HCT116 (cell line): ENCODE measurements at regions not wholly inside any gene's neighbourhood (a gene's known extent, or its start where the extent isn't known, plus 50 kb on each side); places are given as distances from the start of the nearest gene placed in this dataset.

Source experiments
- ATAC-seq: fragments of 200-7000 bp; cut with Tn5 transposase; 2 replicates; pipeline ENCODE4 v1.9.1; 2020; ENCODE audit warnings: mild to moderate bottlenecking, moderate library complexity
- BruUV-seq: library from RNA; stranded (reverse); fragments of 400-500 nt; replicated peaks from 2 replicates; lab custom pipeline; 2021; lab: Mats Ljungman, UMichigan
- CTCF ChIA-PET: fragments of 300-600 bp; sonication (Branson Sonifier 250); formaldehyde crosslinking; loops from one replicate; lab custom pipeline; 2021; ENCODE audit warnings: antibody characterized with exemption; lab: Charles Lee
- POLR2A ChIA-PET: fragments of 300-600, 350-600 bp; sonication (Branson Sonifier 250); formaldehyde crosslinking; loops from one replicate; lab custom pipeline; 2021; ENCODE audit warnings: antibody characterized with exemption; lab: Charles Lee
- RAD21 ChIA-PET, 2 experiments: fragments of 300-600 bp; sonication (Branson Sonifier 250); formaldehyde crosslinking; loops; one replicate each; lab custom pipeline; 2023; ENCODE audit warnings: low total read pairs in 2 of 2; ENCODE audit not compliant: uncharacterized antibody in 2 of 2, unreplicated experiment in 2 of 2, low non-redundant PET in 1 of 2; lab: Charles Lee
- DNase-seq: peaks from one replicate; pipeline ENCODE4 v3.0.0-alpha.2; 2010; ENCODE audit warnings: low read depth, low spot score
- H2AFZ ChIP-seq: fragments of 200-600 bp; shearing (Covaris generic), sonication (generic); 2 replicates; pipeline ENCODE4 v1.6.1; 2017; ENCODE audit warnings: low read depth, mixed run types, mixed read lengths, antibody characterized with exemption, low read length; ENCODE audit not compliant: poor library complexity, severe bottlenecking
- H3K27ac ChIP-seq: 2 replicates; pipeline ENCODE4 v1.5.1; 2012; ENCODE audit warnings: low read depth, low read length
- H3K27me3 ChIP-seq: fragments of 200-600 bp; sonication (generic); 2 replicates; pipeline ENCODE4 v1.6.1; 2016; ENCODE audit warnings: mixed run types, low read length, mixed read lengths; ENCODE audit not compliant: insufficient read depth
- H3K36me3 ChIP-seq, 2 experiments: fragments of 200-500 bp in 1 of 2; fragments of 200-600 bp in 1 of 2; sonication (Bioruptor generic) in 1 of 2; sonication (generic) in 1 of 2; 2 replicates each; pipeline versions ENCODE4 v1.5.1 to v1.6.1; 2014 to 2016; ENCODE audit warnings: low read length in 2 of 2, inconsistent platforms in 1 of 2, mixed read lengths in 1 of 2, mixed run types in 1 of 2; ENCODE audit not compliant: insufficient read depth in 2 of 2, control insufficient read depth in 1 of 2
- H3K4me1 ChIP-seq, 2 experiments: fragments of 200-600 bp in 1 of 2; sonication (generic) in 1 of 2; 2 replicates each; pipeline versions ENCODE4 v1.5.1 to v1.6.1; 2012 to 2017; ENCODE audit warnings: low read length in 2 of 2, inconsistent platforms in 1 of 2, mild to moderate bottlenecking in 1 of 2, mixed read lengths in 1 of 2, mixed run types in 1 of 2, moderate library complexity in 1 of 2; ENCODE audit not compliant: insufficient read depth in 2 of 2, control insufficient read depth in 1 of 2
- H3K4me2 ChIP-seq: fragments of 200-600 bp; sonication (generic); 2 replicates; pipeline ENCODE4 v1.6.1; 2017; ENCODE audit warnings: mixed run types, low read length, mixed read lengths
- H3K4me3 ChIP-seq, 2 experiments: fragments of 200-600 bp in 1 of 2; sonication (generic) in 1 of 2; replicated peaks in 1 of 2; 2 replicates each; pipeline ENCODE4 v1.5.1; 2011 to 2016; ENCODE audit warnings: low read length in 2 of 2, control low read depth in 1 of 2, low read depth in 1 of 2, mild to moderate bottlenecking in 1 of 2, mixed read lengths in 1 of 2, mixed run types in 1 of 2
- H3K79me2 ChIP-seq: fragments of 200-600 bp; sonication (generic); 2 replicates; pipeline ENCODE4 v1.6.1; 2017; ENCODE audit warnings: mild to moderate bottlenecking, mixed run types, low read length, moderate library complexity, mixed read lengths; ENCODE audit not compliant: insufficient read depth
- H3K9ac ChIP-seq: fragments of 200-600 bp; sonication (generic); 2 replicates; pipeline ENCODE4 v1.6.1; 2016; ENCODE audit warnings: low read length, mixed read lengths
- H3K9me2 ChIP-seq: fragments of 200-600 bp; sonication (generic), shearing (Covaris generic); 2 replicates; pipeline ENCODE4 v1.6.1; 2017; ENCODE audit warnings: mixed run types, mild to moderate bottlenecking, moderate library complexity; ENCODE audit not compliant: insufficient read depth
- H3K9me3 ChIP-seq, 2 experiments: fragments of 200-500 bp in 1 of 2; fragments of 200-600 bp in 1 of 2; sonication (Bioruptor generic) in 1 of 2; sonication (generic) in 1 of 2; 2 replicates each; pipeline ENCODE4 v1.6.1; 2014 to 2017; ENCODE audit warnings: low read length in 2 of 2, mixed read lengths in 2 of 2, inconsistent platforms in 1 of 2, low read depth in 1 of 2, mild to moderate bottlenecking in 1 of 2, mixed run types in 1 of 2, moderate library complexity in 1 of 2; ENCODE audit not compliant: control insufficient read depth in 1 of 2, insufficient read depth in 1 of 2
- H4K20me1 ChIP-seq: fragments of 200-600 bp; sonication (generic), shearing (Covaris generic); 2 replicates; pipeline ENCODE4 v1.6.1; 2017; ENCODE audit warnings: mixed run types, mild to moderate bottlenecking, moderate library complexity; ENCODE audit not compliant: insufficient read depth
- CBX3 ChIP-seq: IDR thresholded peaks from 2 replicates; pipeline ENCODE4 v1.6.1; 2012; ENCODE audit warnings: low read depth
- CEBPB ChIP-seq: IDR thresholded peaks from 2 replicates; pipeline ENCODE4 v1.6.1; 2012; ENCODE audit warnings: low read depth
- EGR1 ChIP-seq: IDR thresholded peaks from 2 replicates; pipeline ENCODE4 v1.6.1; 2012; ENCODE audit warnings: low read depth
- EZH2 ChIP-seq: fragments of 200-600 bp; sonication (generic); IDR thresholded peaks from 2 replicates; pipeline ENCODE4 v1.6.1; 2017; ENCODE audit warnings: antibody characterized with exemption, mixed run types
- EZH2phosphoT487 ChIP-seq: fragments of 200-600 bp; IDR thresholded peaks from 2 replicates; pipeline ENCODE4 v1.6.1; 2018; ENCODE audit warnings: antibody characterized with exemption, borderline replicate concordance
- FOSL1 ChIP-seq: IDR thresholded peaks from 2 replicates; pipeline ENCODE4 v1.6.1; 2012; ENCODE audit warnings: low read depth
- POLR2AphosphoS5 ChIP-seq: IDR thresholded peaks from 2 replicates; pipeline ENCODE4 v1.6.1; 2011; ENCODE audit warnings: mild to moderate bottlenecking, low read depth, low read length, moderate library complexity
- RAD21 ChIP-seq: IDR thresholded peaks from 2 replicates; pipeline ENCODE4 v1.6.1; 2012; ENCODE audit warnings: low read depth, mild to moderate bottlenecking
- SIN3A ChIP-seq: IDR thresholded peaks from 2 replicates; pipeline ENCODE4 v1.6.1; 2012; ENCODE audit warnings: low read depth
- SP1 ChIP-seq: IDR thresholded peaks from 2 replicates; pipeline ENCODE4 v1.6.1; 2012; ENCODE audit warnings: low read depth
- ZFX ChIP-seq: fragments of 450-650 bp; IDR thresholded peaks from 2 replicates; pipeline ENCODE4 v1.6.1; 2017
- ZNF274 ChIP-seq: fragments of 200-500 bp; sonication (Bioruptor generic); IDR thresholded peaks from 2 replicates; pipeline ENCODE4 v1.6.1; 2014; ENCODE audit warnings: mild to moderate bottlenecking, low read depth, low read length, inconsistent platforms
- intact Hi-C: fragments of 100-400 bp; cut with micrococcal nuclease; formaldehyde crosslinking; loops from 2 replicates; pipeline ENCODE4 v1.10.0; 2022
- TF ChIP-seq, protein P1 (sequence below): IDR thresholded peaks from 2 replicates; pipeline ENCODE4 v1.6.1; 2012
- TF ChIP-seq, protein P2 (sequence below): IDR thresholded peaks from 2 replicates; pipeline ENCODE4 v1.6.1; 2012; ENCODE audit warnings: low read depth
- TF ChIP-seq, protein P3 (sequence below): IDR thresholded peaks from 2 replicates; pipeline ENCODE4 v1.6.1; 2012

DNA sequence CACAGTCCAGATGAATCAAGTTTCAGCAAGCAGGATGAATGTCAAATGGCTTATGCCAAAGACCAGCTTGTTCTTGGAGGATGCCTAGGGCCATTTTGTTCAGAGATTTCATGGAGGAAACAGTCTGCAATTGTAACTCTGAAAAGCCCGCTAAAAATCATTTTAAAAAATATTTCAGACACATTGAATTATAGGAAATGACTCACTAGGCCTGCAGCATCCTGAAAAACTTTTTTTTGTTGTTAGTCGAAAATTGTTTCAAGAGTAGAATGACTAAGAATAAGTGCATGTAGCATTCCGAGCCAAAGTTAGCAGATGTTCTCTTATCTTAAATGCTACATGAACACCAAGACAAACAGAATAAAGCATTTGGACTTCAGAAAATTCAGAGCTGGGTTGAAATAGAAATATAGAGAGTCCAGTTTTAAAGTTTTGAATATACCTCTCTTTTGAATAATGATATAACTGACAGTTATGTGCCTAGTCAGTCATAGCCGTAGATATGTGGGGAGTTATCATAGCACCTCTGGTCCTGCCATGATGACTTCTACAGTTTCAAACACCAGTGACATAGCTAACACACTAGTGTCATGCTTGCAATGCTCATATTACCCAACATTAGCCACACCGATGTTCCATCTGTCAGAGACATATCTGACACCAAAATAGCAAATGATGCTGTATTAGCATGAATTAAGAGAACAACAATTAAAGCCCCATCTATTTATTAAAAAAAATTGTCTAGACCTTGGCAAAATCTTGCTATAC, 1462.8 kb upstream of the GBE1 start:
- Histone ChIP-seq H3K9me2 (no peaks in the 10 kb centered on the region), H3K9ac (no peak overlapping the region), H3K4me2 (no peak overlapping the region), H4K20me1 (no peaks in the 10 kb centered on the region), H3K4me3 (no peak overlapping the region), H2AFZ (no peak overlapping the region), H3K4me1 (no peaks in the 10 kb centered on the region), H3K79me2 (no peaks in the 10 kb centered on the region), H3K27me3 (no peaks in the 10 kb centered on the region), H3K36me3 (no peaks in the 10 kb centered on the region), H3K9me3 (peaks cover 11 to 18% of the 10 kb centered on the region in 2 experiments; a peak in 3 of 4 replicates), H3K27ac (no peak overlapping the region)
- ChIA-PET CTCF (no interaction called here), POLR2A (no interaction called here), RAD21 (no interaction called here)
- no peak for TF ChIP-seq SIN3A
- TF ChIP-seq, protein P1, sequence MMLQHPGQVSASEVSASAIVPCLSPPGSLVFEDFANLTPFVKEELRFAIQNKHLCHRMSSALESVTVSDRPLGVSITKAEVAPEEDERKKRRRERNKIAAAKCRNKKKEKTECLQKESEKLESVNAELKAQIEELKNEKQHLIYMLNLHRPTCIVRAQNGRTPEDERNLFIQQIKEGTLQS: no peak
- no peak for TF ChIP-seq POLR2AphosphoS5
- no peak for TF ChIP-seq EGR1
- no peak for TF ChIP-seq ZFX
- no peak for TF ChIP-seq EZH2phosphoT487
- no peak for TF ChIP-seq RAD21
- TF ChIP-seq EZH2: no peak
- no peak for TF ChIP-seq ZNF274
- TF ChIP-seq SP1: no peak
- no peak for TF ChIP-seq CBX3
- TF ChIP-seq, protein P2, sequence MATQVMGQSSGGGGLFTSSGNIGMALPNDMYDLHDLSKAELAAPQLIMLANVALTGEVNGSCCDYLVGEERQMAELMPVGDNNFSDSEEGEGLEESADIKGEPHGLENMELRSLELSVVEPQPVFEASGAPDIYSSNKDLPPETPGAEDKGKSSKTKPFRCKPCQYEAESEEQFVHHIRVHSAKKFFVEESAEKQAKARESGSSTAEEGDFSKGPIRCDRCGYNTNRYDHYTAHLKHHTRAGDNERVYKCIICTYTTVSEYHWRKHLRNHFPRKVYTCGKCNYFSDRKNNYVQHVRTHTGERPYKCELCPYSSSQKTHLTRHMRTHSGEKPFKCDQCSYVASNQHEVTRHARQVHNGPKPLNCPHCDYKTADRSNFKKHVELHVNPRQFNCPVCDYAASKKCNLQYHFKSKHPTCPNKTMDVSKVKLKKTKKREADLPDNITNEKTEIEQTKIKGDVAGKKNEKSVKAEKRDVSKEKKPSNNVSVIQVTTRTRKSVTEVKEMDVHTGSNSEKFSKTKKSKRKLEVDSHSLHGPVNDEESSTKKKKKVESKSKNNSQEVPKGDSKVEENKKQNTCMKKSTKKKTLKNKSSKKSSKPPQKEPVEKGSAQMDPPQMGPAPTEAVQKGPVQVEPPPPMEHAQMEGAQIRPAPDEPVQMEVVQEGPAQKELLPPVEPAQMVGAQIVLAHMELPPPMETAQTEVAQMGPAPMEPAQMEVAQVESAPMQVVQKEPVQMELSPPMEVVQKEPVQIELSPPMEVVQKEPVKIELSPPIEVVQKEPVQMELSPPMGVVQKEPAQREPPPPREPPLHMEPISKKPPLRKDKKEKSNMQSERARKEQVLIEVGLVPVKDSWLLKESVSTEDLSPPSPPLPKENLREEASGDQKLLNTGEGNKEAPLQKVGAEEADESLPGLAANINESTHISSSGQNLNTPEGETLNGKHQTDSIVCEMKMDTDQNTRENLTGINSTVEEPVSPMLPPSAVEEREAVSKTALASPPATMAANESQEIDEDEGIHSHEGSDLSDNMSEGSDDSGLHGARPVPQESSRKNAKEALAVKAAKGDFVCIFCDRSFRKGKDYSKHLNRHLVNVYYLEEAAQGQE: no peak
- TF ChIP-seq, protein P3, sequence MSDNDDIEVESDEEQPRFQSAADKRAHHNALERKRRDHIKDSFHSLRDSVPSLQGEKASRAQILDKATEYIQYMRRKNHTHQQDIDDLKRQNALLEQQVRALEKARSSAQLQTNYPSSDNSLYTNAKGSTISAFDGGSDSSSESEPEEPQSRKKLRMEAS: no peak
- TF ChIP-seq CEBPB: no peak
- no peak for TF ChIP-seq FOSL1
- intact Hi-C loops: no loop called here
- BruUV-seq: no TSS peak
- ATAC-seq (no peak), DNase-seq (no peak)
